ENCODE measurements at regions not wholly inside any gene's neighbourhood (a gene's known extent, or its start where the extent isn't known, plus 50 kb on each side); places are given as distances from the start of the nearest gene placed in this dataset.

GRCh38 chr4:137370206-137370633 is 162.1 kb downstream of the PCDH18 start:
- TF ChIP-seq POLR2A (IDR thresholded peaks at IDR 0.05; ENCODE audit: low read length) = no peak
- TF ChIP-seq GATA1 (IDR thresholded peaks at IDR 0.05; ENCODE audit: low read depth, low read length) = no peak

All from erythroblast (primary cell).